B cell (primary cell): ENCODE measurements at regions not wholly inside any gene's neighbourhood (a gene's known extent, or its start where the extent isn't known, plus 50 kb on each side); places are given as distances from the start of the nearest gene placed in this dataset.

ENCODE experiments used
- ATAC-seq: fragments of 200-7000 bp; cut with Tn5 transposase; one replicate; pipeline ENCODE4 v1.10.0; 2021; ENCODE audit warnings: low read depth, mild to moderate bottlenecking, moderate number of reproducible peaks, moderate library complexity
- CTCF ChIA-PET: fragments of 350-600 bp; sonication (Branson Sonifier 250); formaldehyde crosslinking; loops from one replicate; lab custom pipeline; 2021; ENCODE audit warnings: antibody characterized with exemption, inconsistent platforms; lab: Charles Lee
- POLR2A ChIA-PET: fragments of 350-600 bp; sonication (Branson Sonifier 250); formaldehyde crosslinking; loops from one replicate; lab custom pipeline; 2021; ENCODE audit warnings: antibody characterized with exemption; lab: Charles Lee
- DNase-seq: peaks from one replicate; pipeline ENCODE4 v3.0.0; 2013
- H2AFZ ChIP-seq: 2 replicates; pipeline ENCODE4 v1.6.1; 2012; ENCODE audit warnings: mild to moderate bottlenecking, low read depth, low read length; ENCODE audit not compliant: insufficient read depth, poor library complexity, severe bottlenecking
- H3K27ac ChIP-seq, 2 donors: 1 replicate in 1 of 2; 2 replicates in 1 of 2; pipeline ENCODE4 v1.5.1; 2012 to 2013; ENCODE audit warnings: low read length in 2 of 2, mild to moderate bottlenecking in 2 of 2, moderate library complexity in 1 of 2
- H3K27me3 ChIP-seq, 4 experiments: fragments of 200-600 bp in 1 of 4; sonication (generic) in 1 of 4; replicated peaks in 1 of 4; 1 replicate in 2 of 4; 2 replicates in 2 of 4; pipeline versions ENCODE4 v1.6.1 to v1.7.0; 2013 to 2016; ENCODE audit warnings: low read length in 3 of 4, mild to moderate bottlenecking in 2 of 4, mixed read lengths in 1 of 4, moderate library complexity in 1 of 4; ENCODE audit not compliant: insufficient read depth in 4 of 4, control insufficient read depth in 3 of 4; ENCODE audit errors: control extremely low read depth in 1 of 4
- H3K36me3 ChIP-seq, 2 experiments: replicated peaks in 1 of 2; 1 replicate in 1 of 2; 2 replicates in 1 of 2; pipeline versions ENCODE4 v1.6.1 to v1.7.1; 2013; ENCODE audit warnings: low read length in 1 of 2; ENCODE audit not compliant: insufficient read depth in 2 of 2, control insufficient read depth in 1 of 2; ENCODE audit errors: control extremely low read depth in 1 of 2, extremely low read depth in 1 of 2
- H3K4me1 ChIP-seq, 2 donors: fragments of 200-600 bp in 1 of 2; sonication (generic) in 1 of 2; 1 replicate in 1 of 2; 2 replicates in 1 of 2; pipeline versions ENCODE4 v1.5.1 to v1.6.1; 2013 to 2017; ENCODE audit warnings: low read length in 2 of 2; ENCODE audit not compliant: control insufficient read depth in 2 of 2, insufficient read depth in 2 of 2
- H3K4me2 ChIP-seq: replicated peaks from 2 replicates; pipeline ENCODE3; 2012; ENCODE audit warnings: mild to moderate bottlenecking, low read depth, low read length; ENCODE audit not compliant: poor library complexity, severe bottlenecking
- H3K4me3 ChIP-seq, 5 experiments: fragments of 200-600 bp in 1 of 5; sonication (generic) in 1 of 5; 1 replicate in 3 of 5; 2 replicates in 2 of 5; pipeline versions ENCODE4 v1.5.1 to v1.7.0; 2011 to 2016; ENCODE audit warnings: low read length in 4 of 5, mild to moderate bottlenecking in 4 of 5, low read depth in 2 of 5, control low read depth in 1 of 5, moderate library complexity in 1 of 5; ENCODE audit not compliant: insufficient read depth in 1 of 5; ENCODE audit errors: control extremely low read depth in 1 of 5, extremely low read depth in 1 of 5
- H3K79me2 ChIP-seq: fragments of 200-600 bp; sonication (generic); one replicate; pipeline ENCODE4 v1.6.0; 2016; ENCODE audit warnings: low read length; ENCODE audit not compliant: control insufficient read depth, insufficient read depth
- H3K9ac ChIP-seq: fragments of 200-600 bp; sonication (generic); 2 replicates; pipeline ENCODE4 v1.6.1; 2017; ENCODE audit warnings: mild to moderate bottlenecking, low read length, moderate library complexity
- H3K9me3 ChIP-seq, 3 donors: one replicate each; pipeline versions ENCODE4 v1.6.1 to v1.7.1; 2013; ENCODE audit warnings: low read length in 2 of 3; ENCODE audit not compliant: control insufficient read depth in 2 of 3, insufficient read depth in 1 of 3; ENCODE audit errors: control extremely low read depth in 1 of 3
- H4K20me1 ChIP-seq: 2 replicates; pipeline ENCODE4 v1.6.0; 2012; ENCODE audit warnings: mild to moderate bottlenecking, low read length; ENCODE audit not compliant: insufficient read depth, control insufficient read depth, poor library complexity, severe bottlenecking
- H3K27ac Mint-ChIP-seq: one replicate; pipeline ENCODE4 v1.8.0; 2021; ENCODE audit warnings: mixed read lengths
- H3K27me3 Mint-ChIP-seq: one replicate; pipeline ENCODE4 v1.8.0; 2021; ENCODE audit warnings: mixed read lengths
- H3K4me1 Mint-ChIP-seq: one replicate; pipeline ENCODE4 v1.8.0; 2021; ENCODE audit warnings: mixed read lengths
- H3K4me3 Mint-ChIP-seq: one replicate; pipeline ENCODE4 v1.8.0; 2021; ENCODE audit warnings: mixed read lengths
- H3K9me3 Mint-ChIP-seq: one replicate; pipeline ENCODE4 v1.8.0; 2022; ENCODE audit warnings: mixed read lengths; ENCODE audit not compliant: insufficient read depth
- EZH2 ChIP-seq: IDR thresholded peaks from 2 replicates; pipeline ENCODE4 v1.6.1; 2012; ENCODE audit warnings: borderline replicate concordance, low read depth, mild to moderate bottlenecking, moderate library complexity, low read length; ENCODE audit not compliant: insufficient read depth, poor library complexity, severe bottlenecking
- WGBS: methylation state at CpG from one replicate; pipeline ENCODE4 v1.1.5; 2013; ENCODE audit warnings: missing lambda C conversion rate; ENCODE audit not compliant: insufficient coverage; 5-methylcytosine and 5-hydroxymethylcytosine counted together
- intact Hi-C: fragments of 100-400 bp; cut with micrococcal nuclease; formaldehyde crosslinking; loops from one replicate; pipeline ENCODE4 v1.10.0; 2022
- TF ChIP-seq, protein P1 (sequence below): fragments of 200-600 bp; IDR thresholded peaks from one replicate; pipeline ENCODE4 v1.8.0; 2022; ENCODE audit warnings: antibody characterized with exemption, mild to moderate bottlenecking

DNA sequence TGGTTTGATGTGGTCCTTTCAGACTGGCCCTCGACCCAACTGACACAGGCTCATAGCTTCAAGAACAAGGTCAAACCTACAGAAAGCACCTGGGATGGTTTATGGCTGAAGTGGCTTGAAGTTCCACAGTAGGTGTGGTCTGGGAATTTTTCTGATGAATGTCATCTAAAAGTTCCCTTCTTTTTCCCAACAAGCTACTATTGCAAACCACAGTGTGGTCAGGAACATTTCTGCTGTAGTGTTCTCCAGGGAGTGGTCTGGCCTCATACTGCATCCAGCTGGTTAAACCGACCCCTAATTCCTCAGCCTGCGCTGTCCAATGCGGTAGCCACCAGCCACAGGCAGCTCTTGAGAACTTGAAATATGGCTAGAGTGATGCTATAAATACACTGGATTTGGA lies 92.7 kb downstream of the FAM124B start:
- Mint-ChIP-seq H3K27ac (no peak overlapping the region), H3K9me3 (no peaks in the 10 kb centered on the region), H3K27me3 (peaks cover 23% of the 10 kb centered on the region), H3K4me1 (peaks cover 1% of the 10 kb centered on the region), H3K4me3 (no peak overlapping the region)
- ChIA-PET POLR2A (no interaction called here), CTCF (no interaction called here)
- Histone ChIP-seq H3K79me2 (no peaks in the 10 kb centered on the region), H3K4me2 (no peak overlapping the region), H3K27ac (no peak overlapping the region), H2AFZ (no peak overlapping the region), H3K4me3 (no peak overlapping the region), H3K27me3 (peaks cover 0 to 3% (median 0%) of the 10 kb centered on the region in 4 experiments), H3K36me3 (no peaks in the 10 kb centered on the region), H4K20me1 (no peaks in the 10 kb centered on the region), H3K4me1 (no peaks in the 10 kb centered on the region), H3K9ac (no peak overlapping the region), H3K9me3 (no peaks in the 10 kb centered on the region)
- intact Hi-C loops: no loop called here
- DNase-seq (no peak), ATAC-seq (no peak)
- WGBS: 93% methylated on average over 3 of the region's 4 CpGs
- no peak for TF ChIP-seq EZH2
- TF ChIP-seq, protein P1, sequence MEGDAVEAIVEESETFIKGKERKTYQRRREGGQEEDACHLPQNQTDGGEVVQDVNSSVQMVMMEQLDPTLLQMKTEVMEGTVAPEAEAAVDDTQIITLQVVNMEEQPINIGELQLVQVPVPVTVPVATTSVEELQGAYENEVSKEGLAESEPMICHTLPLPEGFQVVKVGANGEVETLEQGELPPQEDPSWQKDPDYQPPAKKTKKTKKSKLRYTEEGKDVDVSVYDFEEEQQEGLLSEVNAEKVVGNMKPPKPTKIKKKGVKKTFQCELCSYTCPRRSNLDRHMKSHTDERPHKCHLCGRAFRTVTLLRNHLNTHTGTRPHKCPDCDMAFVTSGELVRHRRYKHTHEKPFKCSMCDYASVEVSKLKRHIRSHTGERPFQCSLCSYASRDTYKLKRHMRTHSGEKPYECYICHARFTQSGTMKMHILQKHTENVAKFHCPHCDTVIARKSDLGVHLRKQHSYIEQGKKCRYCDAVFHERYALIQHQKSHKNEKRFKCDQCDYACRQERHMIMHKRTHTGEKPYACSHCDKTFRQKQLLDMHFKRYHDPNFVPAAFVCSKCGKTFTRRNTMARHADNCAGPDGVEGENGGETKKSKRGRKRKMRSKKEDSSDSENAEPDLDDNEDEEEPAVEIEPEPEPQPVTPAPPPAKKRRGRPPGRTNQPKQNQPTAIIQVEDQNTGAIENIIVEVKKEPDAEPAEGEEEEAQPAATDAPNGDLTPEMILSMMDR: no peak

- WGBS: 64% methylated on average over 2 of the region's 2 CpGs
- Histone ChIP-seq H3K4me2 (no peak overlapping the region), H3K27ac (no peak overlapping the region), H3K27me3 (no peaks in the 10 kb centered on the region), H3K79me2 (no peaks in the 10 kb centered on the region), H2AFZ (no peak overlapping the region), H3K9me3 (no peaks in the 10 kb centered on the region), H4K20me1 (no peaks in the 10 kb centered on the region), H3K4me3 (no peak overlapping the region), H3K9ac (no peak overlapping the region), H3K4me1 (no peaks in the 10 kb centered on the region), H3K36me3 (no peaks in the 10 kb centered on the region)
- CTCF ChIA-PET: no interaction called here
- POLR2A ChIA-PET: no interaction called here
- intact Hi-C loops: no loop called here
- no peak overlapping the region for H3K27ac Mint-ChIP-seq
- no peak for DNase-seq
- H3K9me3 Mint-ChIP-seq: no peaks in the 10 kb centered on the region
- peaks cover 1% of the 10 kb centered on the region for H3K4me1 Mint-ChIP-seq
- no peak overlapping the region for H3K4me3 Mint-ChIP-seq
- H3K27me3 Mint-ChIP-seq: peaks cover 19% of the 10 kb centered on the region
- TF ChIP-seq EZH2: no peak
- TF ChIP-seq, protein P1: no peak
- ATAC-seq: no peak
These were observed 93.5 kb downstream of the FAM124B start for GRCh38 chr2:224308272-224308911.
